ENCODE measurements at regions not wholly inside any gene's neighbourhood (a gene's known extent, or its start where the extent isn't known, plus 50 kb on each side); places are given as distances from the start of the nearest gene placed in this dataset.
"Not testable (repeated sequence)": the region's sequence is repeated elsewhere in the genome, so short reads cannot be mapped to it uniquely, and the experiment has no call there.

- no peak overlapping the region for H3K27ac ChIP-seq (ENCODE audit: low read depth in 1 of 2, low read length in 1 of 2)
- H3K36me3 ChIP-seq (ENCODE audit: control insufficient read depth in 2 of 2, insufficient read depth in 2 of 2, low read length in 1 of 2), result no peaks in the 10 kb centered on the region
- DNase-seq (ENCODE audit: low read depth in 6 of 9, low spot score in 9 of 9), result no peak
- no peaks in the 10 kb centered on the region for H3K27me3 ChIP-seq (ENCODE audit: control insufficient read depth in 2 of 2, insufficient read depth in 1 of 2, low read length in 1 of 2)
- 76% methylated on average over 9 of the region's 9 CpGs for WGBS
- no peaks in the 10 kb centered on the region for H3K4me1 ChIP-seq (ENCODE audit: control insufficient read depth in 2 of 2, insufficient read depth in 2 of 2, low read length in 2 of 2)
- no peak overlapping the region for H3K4me3 ChIP-seq (ENCODE audit: low read length in 2 of 2)
- peaks cover 0 to 19% of the 10 kb centered on the region in 2 donors for H3K9me3 ChIP-seq (ENCODE audit: control insufficient read depth in 2 of 2, insufficient read depth in 1 of 2, low read length in 1 of 2)
These were observed 79.1 kb upstream of the PPP1R26 start for GRCh38 chr9:135400496-135400895.

GRCh38 chr9:135401218-135401617, 78.4 kb upstream of the PPP1R26 start:
- Histone ChIP-seq H3K4me3 (ENCODE audit: low read length in 2 of 2) (no peak overlapping the region), H3K4me1 (ENCODE audit: control insufficient read depth in 2 of 2, insufficient read depth in 2 of 2, low read length in 2 of 2) (no peaks in the 10 kb centered on the region), H3K27ac (ENCODE audit: low read depth in 1 of 2, low read length in 1 of 2) (no peak overlapping the region), H3K27me3 (ENCODE audit: control insufficient read depth in 2 of 2, insufficient read depth in 1 of 2, low read length in 1 of 2) (no peaks in the 10 kb centered on the region), H3K9me3 (ENCODE audit: control insufficient read depth in 2 of 2, insufficient read depth in 1 of 2, low read length in 1 of 2) (peaks cover 0 to 12% of the 10 kb centered on the region in 2 donors), H3K36me3 (ENCODE audit: control insufficient read depth in 2 of 2, insufficient read depth in 2 of 2, low read length in 1 of 2) (no peaks in the 10 kb centered on the region)
- no peak for DNase-seq (ENCODE audit: low read depth in 6 of 9, low spot score in 9 of 9)
- 90% methylated on average over 14 of the region's 14 CpGs for WGBS

- H3K4me3 ChIP-seq (ENCODE audit: low read length in 2 of 2), result no peak overlapping the region
- H3K9me3 ChIP-seq (ENCODE audit: control insufficient read depth in 2 of 2, insufficient read depth in 1 of 2, low read length in 1 of 2), result peaks cover 0 to 3% of the 10 kb centered on the region in 2 donors
- WGBS, result 86% methylated on average over 18 of the region's 18 CpGs
- H3K27me3 ChIP-seq (ENCODE audit: control insufficient read depth in 2 of 2, insufficient read depth in 1 of 2, low read length in 1 of 2), result no peaks in the 10 kb centered on the region
- no peak overlapping the region for H3K27ac ChIP-seq (ENCODE audit: low read depth in 1 of 2, low read length in 1 of 2)
- H3K36me3 ChIP-seq (ENCODE audit: control insufficient read depth in 2 of 2, insufficient read depth in 2 of 2, low read length in 1 of 2), result no peaks in the 10 kb centered on the region
- H3K4me1 ChIP-seq (ENCODE audit: control insufficient read depth in 2 of 2, insufficient read depth in 2 of 2, low read length in 2 of 2), result no peaks in the 10 kb centered on the region
- DNase-seq (ENCODE audit: low read depth in 6 of 9, low spot score in 9 of 9), result no peak
These were observed 77.4 kb upstream of the PPP1R26 start for GRCh38 chr9:135402048-135402738.

- H3K36me3 ChIP-seq (ENCODE audit: control insufficient read depth in 2 of 2, insufficient read depth in 2 of 2, low read length in 1 of 2), result no peaks in the 10 kb centered on the region
- no peaks in the 10 kb centered on the region for H3K4me1 ChIP-seq (ENCODE audit: control insufficient read depth in 2 of 2, insufficient read depth in 2 of 2, low read length in 2 of 2)
- DNase-seq (ENCODE audit: low read depth in 6 of 9, low spot score in 9 of 9), result no peak
- no peaks in the 10 kb centered on the region for H3K27me3 ChIP-seq (ENCODE audit: control insufficient read depth in 2 of 2, insufficient read depth in 1 of 2, low read length in 1 of 2)
- 88% methylated on average over 29 of the region's 29 CpGs for WGBS
- H3K4me3 ChIP-seq (ENCODE audit: low read length in 2 of 2), result no peak overlapping the region
- no peaks in the 10 kb centered on the region for H3K9me3 ChIP-seq (ENCODE audit: control insufficient read depth in 2 of 2, insufficient read depth in 1 of 2, low read length in 1 of 2)
- H3K27ac ChIP-seq (ENCODE audit: low read depth in 1 of 2, low read length in 1 of 2), result no peak overlapping the region
These were observed 76.6 kb upstream of the PPP1R26 start for GRCh38 chr9:135402739-135403695.

- Histone ChIP-seq H3K27me3 (ENCODE audit: control insufficient read depth in 2 of 2, insufficient read depth in 1 of 2, low read length in 1 of 2) (no peaks in the 10 kb centered on the region), H3K4me1 (ENCODE audit: control insufficient read depth in 2 of 2, insufficient read depth in 2 of 2, low read length in 2 of 2) (no peaks in the 10 kb centered on the region), H3K36me3 (ENCODE audit: control insufficient read depth in 2 of 2, insufficient read depth in 2 of 2, low read length in 1 of 2) (no peaks in the 10 kb centered on the region), H3K4me3 (ENCODE audit: low read length in 2 of 2) (no peak overlapping the region), H3K9me3 (ENCODE audit: control insufficient read depth in 2 of 2, insufficient read depth in 1 of 2, low read length in 1 of 2) (no peaks in the 10 kb centered on the region), H3K27ac (ENCODE audit: low read depth in 1 of 2, low read length in 1 of 2) (no peak overlapping the region)
- WGBS, result 69% methylated on average over 11 of the region's 11 CpGs
- DNase-seq (ENCODE audit: low read depth in 6 of 9, low spot score in 9 of 9), result no peak
These were observed 75.7 kb upstream of the PPP1R26 start for GRCh38 chr9:135403733-135404450.

GRCh38 chr9:135404451-135405144, 75.0 kb upstream of the PPP1R26 start:
- H3K9me3 ChIP-seq (ENCODE audit: control insufficient read depth in 2 of 2, insufficient read depth in 1 of 2, low read length in 1 of 2), result no peaks in the 10 kb centered on the region
- H3K27me3 ChIP-seq (ENCODE audit: control insufficient read depth in 2 of 2, insufficient read depth in 1 of 2, low read length in 1 of 2), result no peaks in the 10 kb centered on the region
- WGBS, result 87% methylated on average over 23 of the region's 23 CpGs
- H3K36me3 ChIP-seq (ENCODE audit: control insufficient read depth in 2 of 2, insufficient read depth in 2 of 2, low read length in 1 of 2), result no peaks in the 10 kb centered on the region
- H3K4me3 ChIP-seq (ENCODE audit: low read length in 2 of 2), result no peak overlapping the region
- DNase-seq (ENCODE audit: low read depth in 6 of 9, low spot score in 9 of 9), result no peak
- no peak overlapping the region for H3K27ac ChIP-seq (ENCODE audit: low read depth in 1 of 2, low read length in 1 of 2)
- no peaks in the 10 kb centered on the region for H3K4me1 ChIP-seq (ENCODE audit: control insufficient read depth in 2 of 2, insufficient read depth in 2 of 2, low read length in 2 of 2)

- H3K4me1 ChIP-seq (ENCODE audit: control insufficient read depth in 2 of 2, insufficient read depth in 2 of 2, low read length in 2 of 2); H3K27ac ChIP-seq (ENCODE audit: low read depth in 1 of 2, low read length in 1 of 2); H3K4me3 ChIP-seq (ENCODE audit: low read length in 2 of 2); H3K9me3 ChIP-seq (ENCODE audit: control insufficient read depth in 2 of 2, insufficient read depth in 1 of 2, low read length in 1 of 2); DNase-seq (ENCODE audit: low read depth in 6 of 9, low spot score in 9 of 9); H3K36me3 ChIP-seq (ENCODE audit: control insufficient read depth in 2 of 2, insufficient read depth in 2 of 2, low read length in 1 of 2); H3K27me3 ChIP-seq (ENCODE audit: control insufficient read depth in 2 of 2, insufficient read depth in 1 of 2, low read length in 1 of 2): not testable (repeated sequence)
- WGBS, result 95% methylated on average over 12 of the region's 12 CpGs
These were observed 74.5 kb upstream of the PPP1R26 start for GRCh38 chr9:135405145-135405464.

GRCh38 chr9:135408476-135409254, 70.9 kb upstream of the PPP1R26 start:
- Histone ChIP-seq H3K4me1 (ENCODE audit: control insufficient read depth in 2 of 2, insufficient read depth in 2 of 2, low read length in 2 of 2) (no peaks in the 10 kb centered on the region), H3K9me3 (ENCODE audit: control insufficient read depth in 2 of 2, insufficient read depth in 1 of 2, low read length in 1 of 2) (no peaks in the 10 kb centered on the region), H3K27me3 (ENCODE audit: control insufficient read depth in 2 of 2, insufficient read depth in 1 of 2, low read length in 1 of 2) (peaks cover 0 to 8% of the 10 kb centered on the region in 2 donors), H3K36me3 (ENCODE audit: control insufficient read depth in 2 of 2, insufficient read depth in 2 of 2, low read length in 1 of 2) (no peaks in the 10 kb centered on the region), H3K4me3 (ENCODE audit: low read length in 2 of 2) (no peak overlapping the region), H3K27ac (ENCODE audit: low read depth in 1 of 2, low read length in 1 of 2) (no peak overlapping the region)
- DNase-seq (ENCODE audit: low read depth in 6 of 9, low spot score in 9 of 9), result no peak
- 89% methylated on average over 14 of the region's 14 CpGs for WGBS

Measured in thymus (tissue), 11 donors.